Vagina (tissue), 2 donors: ENCODE measurements at regions not wholly inside any gene's neighbourhood (a gene's known extent, or its start where the extent isn't known, plus 50 kb on each side); places are given as distances from the start of the nearest gene placed in this dataset.

ENCODE experiments used
- CTCF ChIP-seq, 3 experiments: fragments of 450-650 bp in 2 of 3; fragments of 200-600 bp in 1 of 3; sonication (generic) in 1 of 3; IDR thresholded peaks; one replicate each; pipeline ENCODE4 v1.5.1; 2017 to 2019; ENCODE audit warnings: antibody characterized with exemption in 3 of 3, mild to moderate bottlenecking in 2 of 3, moderate library complexity in 2 of 3
- POLR2A ChIP-seq, 2 donors: fragments of 450-650 bp; IDR thresholded peaks; one replicate each; pipeline ENCODE4 v1.6.1; 2017; ENCODE audit warnings: antibody characterized with exemption in 2 of 2, mild to moderate bottlenecking in 2 of 2, moderate library complexity in 2 of 2
- POLR2AphosphoS5 ChIP-seq, 2 donors: sonication (generic); formaldehyde crosslinking; IDR thresholded peaks; one replicate each; pipeline ENCODE4 v1.9.0; 2017; ENCODE audit warnings: antibody characterized with exemption in 2 of 2, mild to moderate bottlenecking in 2 of 2, low read depth in 1 of 2; ENCODE audit not compliant: insufficient read depth in 1 of 2

GRCh38 chr10:61828788-61829187 lies 72.7 kb upstream of the ARID5B start:
- TF ChIP-seq POLR2A (IDR thresholded peaks at IDR 0.05) (no peak), CTCF (IDR thresholded peaks at IDR 0.05) (no peak), POLR2AphosphoS5 (IDR thresholded peaks at IDR 0.05; ENCODE audit: insufficient read depth in 1 of 2, low read depth in 1 of 2) (no peak)
